GM13976 (cell line): ENCODE measurements at regions not wholly inside any gene's neighbourhood (a gene's known extent, or its start where the extent isn't known, plus 50 kb on each side); places are given as distances from the start of the nearest gene placed in this dataset.

Experiments used
- DNase-seq: peaks from one replicate; pipeline ENCODE4 v3.0.0; 2012; ENCODE audit warnings: low spot score
- CTCF ChIP-seq: IDR thresholded peaks from 2 replicates; pipeline ENCODE4 v1.5.1; 2012; ENCODE audit warnings: borderline replicate concordance, mild to moderate bottlenecking; ENCODE audit not compliant: insufficient read depth; ENCODE audit errors: extremely low read depth, missing control alignments, control extremely low read depth
- in situ Hi-C: fragments of 300-500 bp; cut with MboI; formaldehyde crosslinking; loops from one replicate; pipeline ENCODE4 v1.12.0; 2022; ENCODE audit warnings: low sequenced_read_pairs, mixed read lengths, inconsistent platforms; ENCODE audit not compliant: unreplicated experiment

GRCh38 chr17:34721326-34721725 is 141.9 kb downstream of the TMEM132E start:
- DNase-seq: no peak
- TF ChIP-seq CTCF: no peak
- in situ Hi-C loops: no loop called here

GRCh38 chr17:34720760-34721159 is 141.4 kb downstream of the TMEM132E start:
- in situ Hi-C loops: no loop called here
- TF ChIP-seq CTCF: no peak
- DNase-seq: no peak

GRCh38 chr17:34719569-34719968 is 140.2 kb downstream of the TMEM132E start:
- in situ Hi-C loops: no loop called here
- no peak for TF ChIP-seq CTCF
- DNase-seq: no peak

- in situ Hi-C loops: no loop called here
- no peak for DNase-seq
- no peak for TF ChIP-seq CTCF
These were observed 137.7 kb downstream of the TMEM132E start for GRCh38 chr17:34717092-34717491.

GRCh38 chr17:34716291-34716690 is 136.9 kb downstream of the TMEM132E start:
- in situ Hi-C loops: no loop called here
- TF ChIP-seq CTCF: no peak
- DNase-seq: no peak

GRCh38 chr17:34715504-34715903 is 136.1 kb downstream of the TMEM132E start:
- no peak for TF ChIP-seq CTCF
- DNase-seq: no peak
- in situ Hi-C loops: no loop called here
